AG09309 (cell line): ENCODE measurements at regions not wholly inside any gene's neighbourhood (a gene's known extent, or its start where the extent isn't known, plus 50 kb on each side); places are given as distances from the start of the nearest gene placed in this dataset.
A peak's percentile ranks its signal among the peaks of the same experiment; 100 is the strongest.

ENCODE experiments used
- DNase-seq: peaks from one replicate; pipeline ENCODE4 v3.0.0-alpha.2; 2010; ENCODE audit warnings: low read depth
- H3K4me3 ChIP-seq: 2 replicates; pipeline ENCODE4 v1.5.1; 2011; ENCODE audit warnings: mild to moderate bottlenecking, low read depth, low read length, moderate library complexity; ENCODE audit not compliant: control insufficient read depth
- TF ChIP-seq, protein P1 (sequence below): IDR thresholded peaks from 2 replicates; pipeline ENCODE4 v1.5.1; 2011; ENCODE audit warnings: mild to moderate bottlenecking, low read depth, low read length, inconsistent platforms; ENCODE audit not compliant: insufficient read depth, control insufficient read depth; ENCODE audit errors: missing control alignments

DNA sequence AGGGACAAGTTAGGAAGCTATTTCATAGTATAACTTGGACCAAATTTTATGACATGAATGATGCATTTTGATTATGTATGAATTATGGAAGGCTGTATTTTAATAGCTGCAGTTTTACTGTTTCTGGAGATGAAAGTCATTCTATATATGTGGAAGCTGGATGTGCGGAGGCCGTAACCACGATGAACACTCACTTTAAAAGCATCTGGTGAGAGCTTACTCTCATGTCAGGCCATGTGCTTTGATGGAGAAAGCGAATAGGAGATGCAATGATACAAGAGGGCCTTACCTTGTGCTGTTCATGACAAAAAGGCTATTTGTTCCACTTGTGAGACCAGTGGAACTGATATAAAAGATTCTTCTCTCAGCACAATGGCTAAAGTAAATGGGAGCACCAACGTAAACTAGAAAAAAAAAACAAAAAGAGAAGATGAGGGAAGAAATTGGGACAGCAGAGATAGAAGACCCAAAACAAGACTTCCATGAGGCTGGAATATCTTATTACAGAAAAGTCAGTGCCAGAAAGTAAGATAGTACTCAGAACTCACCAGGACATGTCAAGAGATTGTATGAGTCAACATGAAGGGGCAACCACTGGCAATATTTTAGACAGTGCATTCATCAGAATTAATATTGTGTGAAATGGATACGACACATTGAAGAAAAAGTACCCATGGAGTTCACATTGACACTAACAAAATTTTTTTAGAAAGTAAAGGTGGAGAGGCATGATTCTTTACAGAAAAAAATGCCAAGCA, 63.3 kb upstream of the GAB1 start:
- H3K4me3 ChIP-seq: no peak overlapping the region
- no peak for DNase-seq
- TF ChIP-seq, protein P1, sequence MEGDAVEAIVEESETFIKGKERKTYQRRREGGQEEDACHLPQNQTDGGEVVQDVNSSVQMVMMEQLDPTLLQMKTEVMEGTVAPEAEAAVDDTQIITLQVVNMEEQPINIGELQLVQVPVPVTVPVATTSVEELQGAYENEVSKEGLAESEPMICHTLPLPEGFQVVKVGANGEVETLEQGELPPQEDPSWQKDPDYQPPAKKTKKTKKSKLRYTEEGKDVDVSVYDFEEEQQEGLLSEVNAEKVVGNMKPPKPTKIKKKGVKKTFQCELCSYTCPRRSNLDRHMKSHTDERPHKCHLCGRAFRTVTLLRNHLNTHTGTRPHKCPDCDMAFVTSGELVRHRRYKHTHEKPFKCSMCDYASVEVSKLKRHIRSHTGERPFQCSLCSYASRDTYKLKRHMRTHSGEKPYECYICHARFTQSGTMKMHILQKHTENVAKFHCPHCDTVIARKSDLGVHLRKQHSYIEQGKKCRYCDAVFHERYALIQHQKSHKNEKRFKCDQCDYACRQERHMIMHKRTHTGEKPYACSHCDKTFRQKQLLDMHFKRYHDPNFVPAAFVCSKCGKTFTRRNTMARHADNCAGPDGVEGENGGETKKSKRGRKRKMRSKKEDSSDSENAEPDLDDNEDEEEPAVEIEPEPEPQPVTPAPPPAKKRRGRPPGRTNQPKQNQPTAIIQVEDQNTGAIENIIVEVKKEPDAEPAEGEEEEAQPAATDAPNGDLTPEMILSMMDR: no peak

DNA sequence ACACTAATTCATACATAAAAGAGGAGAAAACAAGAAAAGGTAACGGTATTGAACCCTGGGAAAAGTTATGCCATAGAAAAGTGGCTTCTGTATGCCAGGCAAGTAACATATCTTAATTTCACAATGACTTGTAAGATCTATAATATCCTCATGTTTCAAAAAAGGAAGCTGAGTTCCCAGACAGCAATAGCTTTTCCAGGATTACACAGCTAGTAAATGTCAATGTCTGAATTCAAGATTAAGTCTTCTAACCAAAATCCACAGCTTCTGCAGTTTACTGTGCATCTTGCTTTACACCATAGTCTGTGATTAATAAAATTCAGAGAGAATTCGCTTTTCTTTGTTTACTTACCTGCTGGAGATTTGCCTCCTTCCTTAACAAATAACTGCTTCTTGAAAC, 55.8 kb upstream of the GAB1 start:
- no peak for DNase-seq
- TF ChIP-seq, protein P1: no peak
- no peak overlapping the region for H3K4me3 ChIP-seq

DNA sequence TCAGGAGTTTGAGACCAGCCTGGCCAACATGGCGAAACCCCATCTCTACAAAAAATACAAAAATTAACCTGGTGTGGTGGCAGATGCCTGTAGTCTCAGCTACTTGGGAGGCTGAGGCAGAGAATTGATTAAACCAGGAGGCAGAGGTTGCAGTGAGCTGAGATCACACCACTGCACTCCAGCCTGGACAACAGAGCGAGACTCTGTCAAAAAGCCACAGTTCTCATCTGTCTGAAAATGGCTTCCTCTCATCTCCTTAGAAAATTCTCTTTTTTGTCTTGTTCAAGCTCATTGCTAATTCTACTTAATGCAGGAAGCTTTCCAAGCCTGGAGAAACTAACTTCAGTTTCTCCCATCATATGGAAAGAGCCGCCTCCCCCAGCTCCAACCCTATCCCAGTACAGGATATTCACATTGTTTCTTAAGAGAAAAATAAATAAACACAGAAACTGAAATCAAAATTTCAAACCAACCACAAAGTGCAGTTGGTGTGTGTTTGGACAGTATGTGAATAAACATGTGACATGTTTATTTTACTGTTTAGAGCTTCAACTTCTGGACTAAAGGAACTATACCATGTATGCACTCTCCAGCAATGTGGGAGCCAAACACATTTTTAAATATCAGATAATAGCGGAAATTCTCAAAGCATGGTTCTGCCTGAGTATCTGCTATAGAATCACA, 55.0 kb upstream of the GAB1 start:
- TF ChIP-seq, protein P1: no peak
- DNase-seq: no peak
- no peak overlapping the region for H3K4me3 ChIP-seq

DNA sequence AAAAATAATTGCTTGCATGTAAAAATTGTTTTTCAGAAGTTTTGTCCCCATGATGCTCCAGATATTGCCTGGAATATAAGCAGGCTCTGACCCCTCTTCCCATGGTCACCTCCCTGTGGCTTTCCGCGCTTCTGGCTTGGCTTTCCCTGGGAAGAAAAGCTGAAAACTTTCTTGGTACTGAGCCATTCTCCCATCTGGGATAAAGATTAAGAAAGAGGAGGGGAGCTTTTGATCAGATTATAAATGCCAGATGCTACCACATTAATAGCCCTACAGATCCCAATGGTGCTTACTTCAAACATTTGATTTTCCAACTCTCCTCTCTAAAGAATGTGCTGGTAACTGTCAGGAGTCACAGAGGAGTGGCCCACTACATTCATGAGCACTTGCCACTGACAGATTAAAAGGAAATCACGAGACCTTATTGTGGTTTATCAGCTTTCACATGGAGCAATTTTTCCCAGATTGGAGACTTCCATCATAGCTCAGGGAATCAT, 54.4 kb upstream of the GAB1 start:
- no peak for DNase-seq

DNA sequence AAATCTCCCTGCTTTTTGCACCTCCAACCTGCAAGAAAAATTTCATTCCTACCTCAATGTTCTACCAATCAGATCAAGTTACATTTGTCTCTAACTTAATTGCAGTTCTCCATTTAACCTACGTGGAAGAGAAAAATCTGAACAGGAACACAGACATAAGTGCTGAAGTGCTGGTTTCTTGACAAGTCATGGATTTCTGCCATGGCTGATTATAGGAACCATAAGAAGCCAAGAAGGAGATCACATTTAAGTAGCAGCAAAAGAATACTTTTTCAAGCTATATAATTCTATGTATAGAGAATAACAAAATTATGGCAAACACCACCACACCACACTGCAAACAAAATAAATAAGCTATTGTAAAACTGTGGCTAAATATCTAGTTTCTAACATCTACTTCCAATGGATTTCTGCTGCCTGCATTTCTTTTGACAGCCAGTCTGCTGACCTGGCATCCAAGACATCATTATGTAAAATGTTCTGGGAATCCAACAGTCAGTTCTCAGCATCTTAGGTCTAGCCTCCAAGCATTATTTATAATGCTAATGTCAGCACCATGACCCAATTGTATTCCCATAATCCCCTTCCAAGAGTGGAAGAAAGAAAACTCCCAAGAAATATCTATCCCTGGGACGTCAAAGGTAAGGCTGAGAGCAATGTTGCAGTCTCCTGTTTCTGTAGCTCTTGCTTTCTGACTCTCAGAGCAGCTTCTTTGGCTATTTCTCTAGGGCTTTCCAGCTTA, 50.8 kb upstream of the GAB1 start:
- DNase-seq: no peak
- TF ChIP-seq, protein P1: no peak
- no peak overlapping the region for H3K4me3 ChIP-seq

More for the DNA sequence above, 54.4 kb upstream of the GAB1 start:
- H3K4me3 ChIP-seq: no peak overlapping the region
- TF ChIP-seq, protein P1: no peak

DNA sequence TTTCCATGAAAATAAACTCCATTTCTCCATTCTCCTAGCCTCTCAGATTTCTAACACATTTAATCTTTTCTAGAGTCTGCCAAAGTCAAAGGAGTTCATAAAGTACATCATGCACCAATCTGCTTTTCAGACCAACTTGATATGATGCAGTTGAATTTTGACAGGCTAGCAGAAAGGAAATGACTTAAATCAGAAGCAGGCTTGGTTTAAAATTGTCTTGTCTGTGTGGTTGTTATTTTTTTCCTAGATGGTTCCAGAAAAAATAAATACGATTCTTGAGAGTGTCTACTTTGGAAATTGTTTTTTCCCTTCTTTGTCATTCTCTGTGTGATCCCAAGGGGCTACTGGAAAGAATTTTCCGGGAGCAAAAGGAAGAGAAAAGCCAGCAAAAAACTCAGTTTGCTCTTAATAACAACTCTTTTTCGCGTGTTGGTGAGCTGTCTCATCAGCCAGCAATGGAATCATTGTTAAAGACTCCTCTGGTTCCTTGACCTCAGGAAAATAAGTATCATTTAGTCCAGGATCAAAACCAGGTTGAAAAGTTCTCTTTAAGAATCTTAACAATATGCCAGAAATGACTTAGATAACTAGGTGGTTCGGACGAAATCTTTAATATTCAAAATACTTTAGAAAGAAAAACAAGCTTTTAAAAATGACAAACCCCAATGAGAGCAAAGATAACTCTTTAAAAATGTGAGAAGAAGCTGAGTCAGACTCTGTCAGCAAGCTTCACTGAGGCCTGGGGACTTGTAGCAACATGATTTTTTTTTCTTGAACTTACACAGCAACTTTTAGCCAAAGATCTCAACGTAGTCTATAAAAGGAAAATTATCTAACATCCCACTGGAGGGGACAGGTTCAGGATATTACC, 49.7 kb upstream of the GAB1 start:
- TF ChIP-seq, protein P1: no peak
- H3K4me3 ChIP-seq: no peak overlapping the region
- DNase-seq: peak; percentile 24
